ENCODE measurements at regions not wholly inside any gene's neighbourhood (a gene's known extent, or its start where the extent isn't known, plus 50 kb on each side); places are given as distances from the start of the nearest gene placed in this dataset.

DNA sequence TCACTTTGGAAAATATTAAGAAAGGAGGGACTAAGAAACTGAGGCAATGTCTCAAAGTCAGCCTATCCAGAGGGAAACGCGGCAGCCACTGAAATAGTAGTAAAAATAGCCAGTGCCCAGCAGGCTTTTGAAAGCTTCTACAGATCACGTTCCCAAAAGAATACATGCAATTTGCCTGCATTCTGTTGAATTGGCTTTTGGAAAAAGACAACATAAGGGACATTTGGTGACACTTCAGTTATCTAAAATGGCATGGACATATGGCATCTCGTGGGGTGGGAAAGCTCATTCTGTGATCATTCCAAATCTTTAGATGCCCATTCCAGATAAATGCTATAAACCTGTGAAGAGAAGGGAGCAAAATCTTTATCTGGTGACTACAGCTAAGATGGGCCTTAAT is 82.8 kb upstream of the PDE1C start:
- Histone ChIP-seq H3K27me3 (no peaks in the 10 kb centered on the region), H3K4me1 (no peaks in the 10 kb centered on the region), H3K27ac (no peak overlapping the region), H3K9me3 (no peaks in the 10 kb centered on the region), H3K4me3 (no peak overlapping the region), H3K36me3 (no peaks in the 10 kb centered on the region)
- TF ChIP-seq POLR2A (IDR thresholded peaks at IDR 0.05) (no peak), CTCF (IDR thresholded peaks at IDR 0.05) (no peak)
- no peak for DNase-seq
- intact Hi-C loops (cut with DNase I; ENCODE audit: low total_unique reads) = no loop called here

- Histone ChIP-seq H3K36me3 (no peaks in the 10 kb centered on the region), H3K27me3 (no peaks in the 10 kb centered on the region), H3K4me1 (no peaks in the 10 kb centered on the region), H3K9me3 (no peaks in the 10 kb centered on the region), H3K27ac (no peak overlapping the region), H3K4me3 (no peak overlapping the region)
- TF ChIP-seq POLR2A (IDR thresholded peaks at IDR 0.05) = no peak
- no peak for TF ChIP-seq CTCF (IDR thresholded peaks at IDR 0.05)
- intact Hi-C loops (cut with DNase I; ENCODE audit: low total_unique reads) = no loop called here
- DNase-seq = no peak
These were observed 82.4 kb upstream of the PDE1C start for GRCh38 chr7:32152576-32152975.

GRCh38 chr7:32150589-32150988 is 80.4 kb upstream of the PDE1C start:
- Histone ChIP-seq H3K4me3 (no peak overlapping the region), H3K36me3 (no peaks in the 10 kb centered on the region), H3K9me3 (no peaks in the 10 kb centered on the region), H3K4me1 (no peaks in the 10 kb centered on the region), H3K27me3 (no peaks in the 10 kb centered on the region), H3K27ac (no peak overlapping the region)
- no peak for TF ChIP-seq CTCF (IDR thresholded peaks at IDR 0.05)
- no peak for TF ChIP-seq POLR2A (IDR thresholded peaks at IDR 0.05)
- no peak for DNase-seq
- intact Hi-C loops (cut with DNase I; ENCODE audit: low total_unique reads) = no loop called here

- intact Hi-C loops (cut with DNase I; ENCODE audit: low total_unique reads) = no loop called here
- DNase-seq = no peak
- Histone ChIP-seq H3K4me3 (no peak overlapping the region), H3K36me3 (no peaks in the 10 kb centered on the region), H3K9me3 (no peaks in the 10 kb centered on the region), H3K4me1 (no peaks in the 10 kb centered on the region), H3K27me3 (no peaks in the 10 kb centered on the region), H3K27ac (no peak overlapping the region)
- no peak for TF ChIP-seq POLR2A (IDR thresholded peaks at IDR 0.05)
- no peak for TF ChIP-seq CTCF (IDR thresholded peaks at IDR 0.05)
These were observed 79.8 kb upstream of the PDE1C start for GRCh38 chr7:32150039-32150438.

GRCh38 chr7:32147546-32148268 is 77.5 kb upstream of the PDE1C start:
- DNase-seq = no peak

GRCh38 chr7:32145911-32146310 is 75.7 kb upstream of the PDE1C start:
- Histone ChIP-seq H3K27me3 (no peaks in the 10 kb centered on the region), H3K27ac (no peak overlapping the region), H3K36me3 (no peaks in the 10 kb centered on the region), H3K4me3 (no peak overlapping the region), H3K4me1 (no peaks in the 10 kb centered on the region), H3K9me3 (no peaks in the 10 kb centered on the region)
- DNase-seq = no peak
- intact Hi-C loops (cut with DNase I; ENCODE audit: low total_unique reads) = no loop called here
- TF ChIP-seq CTCF (IDR thresholded peaks at IDR 0.05) = no peak
- no peak for TF ChIP-seq POLR2A (IDR thresholded peaks at IDR 0.05)

More at GRCh38 chr7:32147546-32148268, 77.5 kb upstream of the PDE1C start:
- H3K9me3 ChIP-seq = no peaks in the 10 kb centered on the region
- no peak overlapping the region for H3K27ac ChIP-seq
- intact Hi-C loops (cut with DNase I; ENCODE audit: low total_unique reads) = no loop called here
- no peaks in the 10 kb centered on the region for H3K4me1 ChIP-seq
- H3K4me3 ChIP-seq = no peak overlapping the region
- H3K27me3 ChIP-seq = no peaks in the 10 kb centered on the region
- TF ChIP-seq POLR2A (IDR thresholded peaks at IDR 0.05) = no peak
- H3K36me3 ChIP-seq = no peaks in the 10 kb centered on the region

All from uterus (tissue), 3 donors.